PC-3 (cell line): ENCODE measurements at regions not wholly inside any gene's neighbourhood (a gene's known extent, or its start where the extent isn't known, plus 50 kb on each side); places are given as distances from the start of the nearest gene placed in this dataset.

Source experiments
- EZH2 ChIP-seq: fragments of 300-600 bp; sonication (generic); IDR thresholded peaks from one replicate; pipeline ENCODE4 v1.6.1; 2017; ENCODE audit warnings: antibody characterized with exemption, mild to moderate bottlenecking, low read length; ENCODE audit not compliant: unreplicated experiment
- TF ChIP-seq, protein P1 (sequence below): fragments of 300-600 bp; sonication (generic); conservative IDR thresholded peaks from 2 replicates; pipeline ENCODE4 v1.5.1; 2017; ENCODE audit warnings: antibody characterized with exemption, low read depth, mild to moderate bottlenecking, low read length

DNA sequence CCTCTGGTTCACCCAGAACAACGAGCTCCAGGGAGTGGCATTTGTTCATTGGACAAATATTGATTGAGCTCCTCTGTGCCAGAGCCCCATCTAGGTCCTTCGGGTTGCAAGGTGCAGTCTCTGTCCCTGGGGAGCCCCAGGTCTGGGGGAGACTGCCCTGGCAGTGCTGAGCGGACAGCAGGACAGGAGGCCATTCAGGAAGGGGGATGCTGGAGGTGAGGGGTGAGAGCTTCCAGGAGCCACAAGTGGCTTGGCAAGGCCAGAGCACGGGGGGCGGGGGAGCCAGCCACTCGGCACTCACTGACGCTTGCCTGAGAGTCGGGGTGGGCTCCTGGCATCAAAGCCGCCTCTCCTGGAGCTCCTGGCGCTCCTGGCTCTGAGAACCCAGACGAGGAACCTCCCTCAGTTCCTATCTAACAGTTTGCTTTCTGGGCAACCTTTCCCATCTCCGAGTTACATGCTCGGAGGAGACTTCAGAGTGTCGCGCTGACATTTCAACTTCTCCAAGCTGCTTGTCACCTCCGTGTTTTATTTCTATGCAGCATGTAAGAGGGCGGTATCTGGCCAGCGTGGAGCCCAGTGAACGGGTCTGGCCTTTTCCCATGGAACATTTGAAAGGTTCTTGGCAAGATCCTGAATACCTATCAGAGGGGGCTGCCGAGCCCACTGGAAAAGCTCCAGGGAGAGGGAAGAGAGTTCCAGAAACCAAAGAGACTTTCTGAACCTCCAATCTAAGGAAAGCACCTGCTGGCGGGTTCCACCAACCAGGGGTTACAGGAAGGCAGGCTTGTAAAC, 62.0 kb upstream of the BCL11B start:
- TF ChIP-seq EZH2, result no peak
- TF ChIP-seq, protein P1, sequence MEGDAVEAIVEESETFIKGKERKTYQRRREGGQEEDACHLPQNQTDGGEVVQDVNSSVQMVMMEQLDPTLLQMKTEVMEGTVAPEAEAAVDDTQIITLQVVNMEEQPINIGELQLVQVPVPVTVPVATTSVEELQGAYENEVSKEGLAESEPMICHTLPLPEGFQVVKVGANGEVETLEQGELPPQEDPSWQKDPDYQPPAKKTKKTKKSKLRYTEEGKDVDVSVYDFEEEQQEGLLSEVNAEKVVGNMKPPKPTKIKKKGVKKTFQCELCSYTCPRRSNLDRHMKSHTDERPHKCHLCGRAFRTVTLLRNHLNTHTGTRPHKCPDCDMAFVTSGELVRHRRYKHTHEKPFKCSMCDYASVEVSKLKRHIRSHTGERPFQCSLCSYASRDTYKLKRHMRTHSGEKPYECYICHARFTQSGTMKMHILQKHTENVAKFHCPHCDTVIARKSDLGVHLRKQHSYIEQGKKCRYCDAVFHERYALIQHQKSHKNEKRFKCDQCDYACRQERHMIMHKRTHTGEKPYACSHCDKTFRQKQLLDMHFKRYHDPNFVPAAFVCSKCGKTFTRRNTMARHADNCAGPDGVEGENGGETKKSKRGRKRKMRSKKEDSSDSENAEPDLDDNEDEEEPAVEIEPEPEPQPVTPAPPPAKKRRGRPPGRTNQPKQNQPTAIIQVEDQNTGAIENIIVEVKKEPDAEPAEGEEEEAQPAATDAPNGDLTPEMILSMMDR, result no peak
